GM18508 (cell line): ENCODE measurements at regions not wholly inside any gene's neighbourhood (a gene's known extent, or its start where the extent isn't known, plus 50 kb on each side); places are given as distances from the start of the nearest gene placed in this dataset.
"Not testable (repeated sequence)": the region's sequence is repeated elsewhere in the genome, so short reads cannot be mapped to it uniquely, and the experiment has no call there.

ENCODE experiments used
- ATAC-seq: cut with Tn5 transposase; IDR thresholded peaks from one replicate; pipeline ENCODE4 v1.9.1; 2021; ENCODE audit warnings: moderate number of reproducible peaks; ENCODE audit not compliant: insufficient read depth, unreplicated experiment

- no peak for ATAC-seq
Observed at GRCh38 chr5:13143214-13143613, 801.3 kb downstream of the DNAH5 start.

GRCh38 chr5:13133951-13134350 is 810.5 kb downstream of the DNAH5 start:
- no peak for ATAC-seq

- no peak for ATAC-seq
Observed at GRCh38 chr5:13115476-13115875, 829.0 kb downstream of the DNAH5 start.

GRCh38 chr5:13108265-13108664 is 836.2 kb downstream of the DNAH5 start:
- no peak for ATAC-seq

- no peak for ATAC-seq
Observed at GRCh38 chr5:13107537-13107936, 837.0 kb downstream of the DNAH5 start.

GRCh38 chr5:13081116-13081515 is 863.4 kb downstream of the DNAH5 start:
- ATAC-seq: no peak

DNA sequence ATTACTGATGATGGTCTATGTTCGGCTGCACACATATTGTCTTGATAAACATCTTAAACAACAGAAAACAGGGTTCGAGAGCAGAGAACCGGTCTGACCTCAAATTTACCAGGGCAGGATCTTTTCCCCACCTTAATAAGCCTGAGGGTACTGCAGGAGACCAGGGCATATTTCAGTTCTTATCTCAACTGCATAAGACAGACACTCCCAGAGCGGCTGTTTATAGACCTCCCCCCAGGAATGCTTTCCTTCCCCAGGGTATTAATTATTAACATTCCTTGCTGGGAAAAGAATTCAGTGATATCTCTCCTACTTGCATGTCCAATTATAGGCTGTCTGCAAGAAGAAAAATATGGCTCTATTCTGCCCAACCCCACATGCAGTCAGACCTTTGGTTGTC is 871.6 kb downstream of the DNAH5 start:
- not testable (repeated sequence) for ATAC-seq

DNA sequence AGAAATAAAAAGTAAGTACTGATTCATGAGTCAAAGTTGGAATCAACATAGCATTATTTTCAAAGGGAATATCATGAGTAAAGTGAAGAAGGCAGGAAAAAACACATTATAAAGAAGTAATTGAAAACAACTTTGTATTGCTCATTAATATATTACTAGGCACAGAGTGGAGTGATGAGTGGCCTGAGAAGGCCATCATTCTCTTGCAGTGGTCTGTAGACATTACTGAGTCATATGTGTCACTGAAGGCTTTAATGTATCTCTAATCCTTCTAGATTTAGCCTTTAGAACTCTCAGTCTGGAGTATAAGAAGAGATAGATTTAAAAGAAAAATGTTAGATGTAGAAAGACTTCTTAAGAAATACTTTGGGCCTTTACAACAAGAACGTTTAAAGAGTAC is 881.4 kb downstream of the DNAH5 start:
- ATAC-seq: no peak

GRCh38 chr5:13045897-13046551 is 898.5 kb downstream of the DNAH5 start:
- ATAC-seq: no peak

- ATAC-seq: no peak
Observed at GRCh38 chr5:13034061-13034460, 910.4 kb downstream of the DNAH5 start.

DNA sequence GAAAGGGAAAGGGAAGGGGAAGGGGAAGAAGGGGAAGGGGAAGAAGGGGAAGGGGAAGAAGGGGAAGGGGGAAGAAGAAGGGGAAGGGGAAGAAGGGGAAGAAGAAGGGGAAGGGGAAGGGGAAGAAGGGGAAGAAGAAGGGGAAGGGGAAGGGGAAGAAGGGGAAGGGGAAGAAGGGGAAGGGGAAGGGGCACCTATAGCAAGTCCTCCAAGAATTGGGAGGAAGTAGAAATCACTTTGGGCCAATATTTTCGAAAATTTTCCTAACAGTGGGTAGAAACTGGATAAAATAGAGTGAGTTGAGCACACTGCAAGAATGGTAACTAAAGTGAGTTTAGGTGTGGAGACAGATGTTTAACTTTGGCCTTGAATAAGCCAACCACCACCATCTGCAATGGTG is 915.3 kb downstream of the DNAH5 start:
- ATAC-seq: no peak

- no peak for ATAC-seq
Observed at GRCh38 chr5:13027874-13028273, 916.6 kb downstream of the DNAH5 start.

GRCh38 chr5:13019729-13020128 is 924.8 kb downstream of the DNAH5 start:
- no peak for ATAC-seq

GRCh38 chr5:13003457-13003856 is 941.0 kb downstream of the DNAH5 start:
- ATAC-seq: no peak

DNA sequence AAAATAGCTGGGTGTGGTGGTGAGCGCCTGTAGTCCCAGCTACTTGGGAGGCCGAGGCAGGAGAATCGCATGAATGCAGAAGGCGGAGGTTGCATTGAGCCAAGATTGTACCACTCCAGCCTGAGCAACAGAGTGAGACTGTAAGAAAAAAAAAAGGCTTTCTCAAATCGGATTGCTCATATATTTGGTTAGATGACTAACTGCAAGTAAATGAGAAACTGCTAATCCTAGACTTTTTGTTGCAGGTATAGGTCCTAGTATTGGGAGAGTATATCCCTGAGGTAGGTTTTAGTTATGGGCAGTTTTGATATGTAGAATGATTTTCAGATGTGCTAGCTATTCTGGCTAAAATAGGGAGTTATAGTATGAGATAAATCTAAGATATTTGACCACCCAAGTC is 944.8 kb downstream of the DNAH5 start:
- no peak for ATAC-seq

DNA sequence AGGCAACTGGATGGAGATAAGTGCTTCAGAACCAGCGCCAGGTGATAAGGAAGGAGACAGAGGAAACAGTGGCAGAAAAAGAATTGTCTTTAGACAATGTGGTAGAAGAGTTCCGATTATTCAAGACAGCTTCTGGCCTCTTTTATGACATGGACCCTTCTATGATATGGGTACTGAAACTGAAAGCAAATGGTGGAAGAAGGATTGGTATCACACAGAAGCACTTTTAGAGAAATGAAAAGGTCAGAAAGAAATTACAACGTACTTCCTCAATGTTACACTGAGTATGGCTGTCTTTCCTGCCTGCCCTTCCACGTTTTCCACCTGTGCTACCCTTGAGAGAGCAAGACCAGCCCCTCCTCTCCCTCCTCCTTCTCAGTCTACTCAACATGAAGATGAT is 959.3 kb downstream of the DNAH5 start:
- no peak for ATAC-seq

DNA sequence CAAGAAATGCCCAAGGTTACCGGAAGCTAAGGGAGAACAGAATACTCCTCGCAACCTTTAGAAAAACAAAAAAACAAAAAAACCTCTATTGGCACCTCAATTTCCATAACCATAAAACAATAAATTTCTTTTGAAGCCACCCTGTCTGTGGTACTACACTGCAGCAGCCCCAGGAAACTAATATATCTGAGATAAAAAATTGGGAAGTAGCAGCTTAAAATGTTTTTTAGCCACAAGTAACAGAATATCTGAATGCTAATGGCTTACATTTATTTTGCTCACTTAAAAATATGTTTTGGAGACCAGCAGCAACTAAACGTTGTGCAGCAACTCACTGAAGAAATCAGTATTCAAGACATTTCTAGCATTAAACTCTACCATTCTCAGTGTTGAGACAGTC is 969.6 kb downstream of the DNAH5 start:
- no peak for ATAC-seq

GRCh38 chr5:12965804-12966203 is 978.7 kb downstream of the DNAH5 start:
- no peak for ATAC-seq

DNA sequence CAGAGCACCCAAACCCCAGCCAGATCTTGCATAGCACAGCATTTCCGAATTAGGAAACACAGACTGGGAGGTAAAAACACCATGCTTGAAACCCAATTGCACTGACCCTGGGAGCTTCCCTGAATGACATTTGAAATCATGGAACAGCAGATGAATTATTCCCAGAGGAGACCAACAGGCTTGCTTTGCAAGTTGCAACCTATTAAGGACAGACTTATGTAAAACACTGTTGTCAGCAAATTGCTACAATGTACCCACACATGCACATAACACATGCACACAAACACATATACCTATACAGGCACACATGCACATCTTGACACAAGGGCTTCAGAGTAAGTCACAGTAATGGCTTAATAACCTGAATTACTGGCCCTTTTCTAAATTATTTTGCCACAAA is 984.8 kb downstream of the DNAH5 start:
- ATAC-seq: no peak

DNA sequence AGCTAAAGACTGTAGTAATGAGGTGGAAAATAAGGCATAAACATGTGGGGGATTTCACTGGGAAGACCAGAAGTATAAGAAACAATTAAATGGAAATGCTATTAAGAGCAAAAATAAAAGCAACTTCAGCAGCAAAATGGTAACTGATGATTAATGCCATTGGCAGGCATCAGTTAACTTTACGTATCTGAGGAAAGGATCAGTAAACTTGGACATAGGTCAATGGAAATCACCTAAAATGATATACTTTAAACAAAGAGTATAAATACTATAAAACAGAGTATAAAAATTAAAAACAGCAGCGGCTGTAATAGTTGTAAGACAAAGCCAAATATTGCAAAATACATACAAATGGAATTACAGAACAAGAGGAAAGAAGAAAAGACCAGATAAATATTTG is 992.1 kb downstream of the DNAH5 start:
- ATAC-seq: no peak

- no peak for ATAC-seq
Observed at GRCh38 chr5:12951846-12952245, 992.6 kb downstream of the DNAH5 start.

GRCh38 chr5:12947379-12947778 is 997.1 kb downstream of the DNAH5 start:
- ATAC-seq: no peak

- ATAC-seq: not testable (repeated sequence)
Observed at GRCh38 chr5:12945477-12945876, 999.0 kb downstream of the DNAH5 start.
